Brain microvascular endothelial cell (primary cell): ENCODE measurements at regions not wholly inside any gene's neighbourhood (a gene's known extent, or its start where the extent isn't known, plus 50 kb on each side); places are given as distances from the start of the nearest gene placed in this dataset.

Source experiments
- DNase-seq: peaks from one replicate; pipeline ENCODE4 v3.0.0-alpha.2; 2020
- H3K27ac ChIP-seq: fragments of 250-450 bp; sonication (Bioruptor Pico); 2 replicates; pipeline ENCODE4 v1.5.1; 2020; ENCODE audit warnings: mild to moderate bottlenecking, moderate library complexity
- H3K27me3 ChIP-seq: fragments of 250-450 bp; sonication (Bioruptor Pico); replicated peaks from 2 replicates; pipeline ENCODE4 v1.5.1; 2020; ENCODE audit warnings: mild to moderate bottlenecking
- H3K36me3 ChIP-seq: fragments of 250-450 bp; sonication (Bioruptor Pico); replicated peaks from 2 replicates; pipeline ENCODE4 v1.5.1; 2020; ENCODE audit warnings: mild to moderate bottlenecking
- H3K4me3 ChIP-seq: 2 replicates; pipeline ENCODE4 v1.5.1; 2011; ENCODE audit warnings: low read depth, mild to moderate bottlenecking, control low read depth, low read length, moderate library complexity
- in situ Hi-C: cut with HindIII; loops from 2 replicates; pipeline ENCODE4 v1.10.0; 2017; ENCODE audit warnings: low sequenced_read_pairs, low pct_ligation_motif_present
- TF ChIP-seq, protein P1 (sequence below): IDR thresholded peaks from 2 replicates; pipeline ENCODE4 v1.5.1; 2011; ENCODE audit warnings: low read depth, mild to moderate bottlenecking, moderate library complexity, low read length, control low read depth, inconsistent platforms; ENCODE audit errors: missing control alignments

DNA sequence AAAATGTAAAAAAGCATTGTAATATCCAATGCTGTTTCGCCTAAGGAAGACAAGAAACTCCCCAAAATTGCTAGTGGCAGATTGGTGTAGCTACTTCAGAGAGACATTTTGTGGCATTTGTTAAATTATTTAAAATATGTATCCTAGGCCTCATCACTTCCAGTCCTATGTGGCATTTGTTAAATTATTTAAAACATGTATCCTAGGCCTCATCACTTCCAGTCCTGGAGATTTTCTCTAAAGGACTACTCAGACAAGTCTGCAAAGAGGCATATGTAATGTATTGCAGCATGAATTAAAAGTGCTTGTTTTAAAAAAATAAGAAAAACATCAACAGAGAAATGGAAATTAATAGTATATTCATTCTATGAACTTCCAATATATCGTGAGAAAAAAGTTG, 95.6 kb upstream of the KCTD3 start:
- DNase-seq, result no peak
- H3K27ac ChIP-seq, result no peak overlapping the region
- TF ChIP-seq, protein P1, sequence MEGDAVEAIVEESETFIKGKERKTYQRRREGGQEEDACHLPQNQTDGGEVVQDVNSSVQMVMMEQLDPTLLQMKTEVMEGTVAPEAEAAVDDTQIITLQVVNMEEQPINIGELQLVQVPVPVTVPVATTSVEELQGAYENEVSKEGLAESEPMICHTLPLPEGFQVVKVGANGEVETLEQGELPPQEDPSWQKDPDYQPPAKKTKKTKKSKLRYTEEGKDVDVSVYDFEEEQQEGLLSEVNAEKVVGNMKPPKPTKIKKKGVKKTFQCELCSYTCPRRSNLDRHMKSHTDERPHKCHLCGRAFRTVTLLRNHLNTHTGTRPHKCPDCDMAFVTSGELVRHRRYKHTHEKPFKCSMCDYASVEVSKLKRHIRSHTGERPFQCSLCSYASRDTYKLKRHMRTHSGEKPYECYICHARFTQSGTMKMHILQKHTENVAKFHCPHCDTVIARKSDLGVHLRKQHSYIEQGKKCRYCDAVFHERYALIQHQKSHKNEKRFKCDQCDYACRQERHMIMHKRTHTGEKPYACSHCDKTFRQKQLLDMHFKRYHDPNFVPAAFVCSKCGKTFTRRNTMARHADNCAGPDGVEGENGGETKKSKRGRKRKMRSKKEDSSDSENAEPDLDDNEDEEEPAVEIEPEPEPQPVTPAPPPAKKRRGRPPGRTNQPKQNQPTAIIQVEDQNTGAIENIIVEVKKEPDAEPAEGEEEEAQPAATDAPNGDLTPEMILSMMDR, result no peak
- in situ Hi-C loops, result no loop called here
- H3K36me3 ChIP-seq, result no peaks in the 10 kb centered on the region
- H3K27me3 ChIP-seq, result no peaks in the 10 kb centered on the region
- no peak overlapping the region for H3K4me3 ChIP-seq

GRCh38 chr1:215472723-215473122, 94.4 kb upstream of the KCTD3 start:
- in situ Hi-C loops, result no loop called here
- no peak overlapping the region for H3K27ac ChIP-seq
- H3K27me3 ChIP-seq, result no peaks in the 10 kb centered on the region
- DNase-seq, result no peak
- H3K4me3 ChIP-seq, result no peak overlapping the region
- no peaks in the 10 kb centered on the region for H3K36me3 ChIP-seq
- TF ChIP-seq, protein P1, result no peak

DNA sequence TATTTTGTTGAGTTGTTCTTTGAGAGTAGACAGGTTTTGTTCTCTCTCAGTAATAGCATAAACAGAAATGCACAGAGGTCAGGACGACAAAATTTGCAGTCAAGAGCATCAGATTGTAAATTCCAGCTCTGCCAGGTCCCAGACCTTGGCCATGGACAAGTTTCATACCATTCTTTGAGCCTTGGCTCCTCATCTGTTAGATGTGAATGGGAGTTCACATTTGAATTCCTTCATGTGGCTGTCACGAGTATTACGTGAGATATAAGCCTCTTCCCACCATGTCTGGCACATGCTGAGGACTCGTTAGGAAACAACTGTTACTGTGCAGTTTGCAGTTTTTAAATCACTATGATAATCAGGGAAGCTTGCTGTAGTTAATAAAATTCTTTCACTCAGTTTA, 93.2 kb upstream of the KCTD3 start:
- in situ Hi-C loops, result no loop called here
- TF ChIP-seq, protein P1, result no peak
- no peaks in the 10 kb centered on the region for H3K36me3 ChIP-seq
- no peak overlapping the region for H3K4me3 ChIP-seq
- DNase-seq, result no peak
- no peak overlapping the region for H3K27ac ChIP-seq
- no peaks in the 10 kb centered on the region for H3K27me3 ChIP-seq

- in situ Hi-C loops, result no loop called here
- TF ChIP-seq, protein P1, result no peak
- Histone ChIP-seq H3K36me3 (no peaks in the 10 kb centered on the region), H3K4me3 (no peak overlapping the region), H3K27ac (no peak overlapping the region), H3K27me3 (no peaks in the 10 kb centered on the region)
- no peak for DNase-seq
These were observed 92.2 kb upstream of the KCTD3 start for GRCh38 chr1:215474940-215475339.

DNA sequence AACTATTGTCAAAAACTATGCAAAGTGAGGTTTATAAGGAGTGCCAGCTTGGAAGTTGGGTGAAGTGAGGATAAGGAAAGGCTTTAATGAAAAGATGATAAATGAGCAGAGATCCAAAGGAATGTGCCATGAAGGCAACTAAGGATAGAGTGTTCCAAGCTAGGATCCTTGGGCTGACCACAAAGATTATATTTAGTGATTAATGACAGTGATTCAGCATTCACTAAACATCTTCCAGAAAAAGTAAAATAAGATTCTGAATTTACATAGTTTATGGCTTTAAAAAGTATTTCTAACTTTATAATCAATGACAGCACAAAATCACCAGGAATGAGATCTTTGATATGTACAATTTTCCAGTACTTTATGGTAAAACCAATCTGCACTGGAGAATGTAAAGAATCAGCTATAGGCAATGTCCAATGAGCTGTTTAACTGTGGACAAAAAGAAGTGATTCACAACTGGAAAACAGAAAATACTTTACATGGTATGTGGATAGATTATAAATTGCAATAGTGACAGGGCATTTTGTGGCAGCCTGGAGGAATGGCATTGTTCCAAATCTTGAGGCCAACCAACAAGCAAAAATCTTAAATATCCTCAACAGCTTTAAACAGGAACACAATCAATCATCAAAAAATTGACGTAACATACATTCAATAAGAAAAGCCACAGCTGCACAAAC, 91.2 kb upstream of the KCTD3 start:
- Histone ChIP-seq H3K27ac (no peak overlapping the region), H3K36me3 (no peaks in the 10 kb centered on the region), H3K4me3 (no peak overlapping the region), H3K27me3 (no peaks in the 10 kb centered on the region)
- in situ Hi-C loops, result no loop called here
- TF ChIP-seq, protein P1, result no peak
- no peak for DNase-seq

DNA sequence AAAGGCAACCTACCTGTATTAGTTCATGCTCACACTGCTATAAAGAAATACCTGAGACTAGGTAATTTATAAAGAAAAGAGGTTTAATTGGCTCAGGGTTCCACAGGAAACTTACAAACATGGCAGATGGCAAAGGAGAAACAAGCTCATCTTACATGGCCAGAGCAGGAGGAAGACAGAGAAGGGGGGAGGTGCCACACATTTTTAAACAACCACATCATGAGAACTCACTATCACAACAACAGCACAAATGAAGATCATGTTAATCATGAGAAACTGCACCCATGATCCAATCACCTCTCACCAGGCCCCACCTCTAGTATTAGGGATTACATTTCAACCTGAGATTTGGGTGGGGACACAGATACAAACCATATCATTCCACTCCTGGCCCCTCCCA, 90.6 kb upstream of the KCTD3 start:
- Histone ChIP-seq H3K27ac (no peak overlapping the region), H3K36me3 (no peaks in the 10 kb centered on the region), H3K4me3 (no peak overlapping the region), H3K27me3 (no peaks in the 10 kb centered on the region)
- in situ Hi-C loops, result no loop called here
- no peak for DNase-seq
- TF ChIP-seq, protein P1, result no peak
